Stimulated activated CD8-positive, alpha-beta memory T cell treated with anti-CD3 and anti-CD28 coated beads, Interleukin-12 subunit alpha, Interleukin-12 subunit beta, amount 100 ng/mL, for 1 hour (primary cell): ENCODE measurements at regions not wholly inside any gene's neighbourhood (a gene's known extent, or its start where the extent isn't known, plus 50 kb on each side); places are given as distances from the start of the nearest gene placed in this dataset.

Experiments used
- DNase-seq: peaks from one replicate; pipeline ENCODE4 v3.0.0-alpha.2; 2020; ENCODE audit warnings: low read depth

DNA sequence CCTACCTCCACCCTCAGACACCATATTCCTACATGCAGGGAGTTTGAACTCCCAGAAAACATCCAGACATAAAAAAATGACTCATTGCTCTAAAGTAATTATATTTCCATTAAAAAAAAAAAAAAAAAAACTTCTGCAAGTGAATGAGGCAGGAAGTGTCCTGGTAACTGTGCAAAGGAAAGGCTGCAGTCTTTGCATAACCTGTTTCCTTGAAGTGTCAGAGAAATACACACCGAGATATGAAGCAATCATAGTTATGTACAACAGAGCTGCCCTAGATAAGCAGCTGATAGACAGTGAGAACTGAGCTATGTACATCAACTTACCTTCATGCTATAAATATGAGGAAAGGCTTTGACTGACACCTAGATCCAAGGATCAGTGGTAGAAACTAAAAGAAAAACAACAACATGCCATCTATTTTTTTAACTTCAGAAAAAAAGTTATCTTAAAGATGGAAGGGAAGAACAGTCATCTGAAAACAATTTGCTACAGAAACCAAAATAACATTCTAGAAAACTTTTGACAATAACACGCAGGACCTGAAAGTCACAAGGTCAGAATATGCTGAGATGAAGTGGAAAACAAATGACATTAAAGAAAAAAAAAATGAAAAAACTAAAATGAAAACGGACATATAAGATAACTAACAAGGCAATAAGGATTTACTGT, 263.2 kb downstream of the SEC23A start:
- DNase-seq, result no peak

DNA sequence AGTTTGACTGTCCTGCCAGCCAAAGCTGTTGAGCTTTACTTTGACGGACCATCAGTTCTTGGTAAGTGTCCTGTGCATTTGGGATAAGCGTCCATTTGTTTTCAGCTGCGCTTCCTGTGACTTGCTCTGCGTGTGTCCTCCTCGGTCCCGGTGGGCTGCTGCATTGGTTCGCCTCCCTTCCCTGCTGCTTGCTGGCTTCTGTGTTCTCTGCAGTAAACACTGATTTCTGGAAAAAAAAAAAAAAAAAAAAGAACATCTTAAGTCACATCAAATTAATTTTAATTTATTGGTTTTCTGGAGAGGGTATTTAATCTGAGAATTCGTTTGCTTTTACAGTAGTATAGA, 264.1 kb downstream of the SEC23A start:
- no peak for DNase-seq

DNA sequence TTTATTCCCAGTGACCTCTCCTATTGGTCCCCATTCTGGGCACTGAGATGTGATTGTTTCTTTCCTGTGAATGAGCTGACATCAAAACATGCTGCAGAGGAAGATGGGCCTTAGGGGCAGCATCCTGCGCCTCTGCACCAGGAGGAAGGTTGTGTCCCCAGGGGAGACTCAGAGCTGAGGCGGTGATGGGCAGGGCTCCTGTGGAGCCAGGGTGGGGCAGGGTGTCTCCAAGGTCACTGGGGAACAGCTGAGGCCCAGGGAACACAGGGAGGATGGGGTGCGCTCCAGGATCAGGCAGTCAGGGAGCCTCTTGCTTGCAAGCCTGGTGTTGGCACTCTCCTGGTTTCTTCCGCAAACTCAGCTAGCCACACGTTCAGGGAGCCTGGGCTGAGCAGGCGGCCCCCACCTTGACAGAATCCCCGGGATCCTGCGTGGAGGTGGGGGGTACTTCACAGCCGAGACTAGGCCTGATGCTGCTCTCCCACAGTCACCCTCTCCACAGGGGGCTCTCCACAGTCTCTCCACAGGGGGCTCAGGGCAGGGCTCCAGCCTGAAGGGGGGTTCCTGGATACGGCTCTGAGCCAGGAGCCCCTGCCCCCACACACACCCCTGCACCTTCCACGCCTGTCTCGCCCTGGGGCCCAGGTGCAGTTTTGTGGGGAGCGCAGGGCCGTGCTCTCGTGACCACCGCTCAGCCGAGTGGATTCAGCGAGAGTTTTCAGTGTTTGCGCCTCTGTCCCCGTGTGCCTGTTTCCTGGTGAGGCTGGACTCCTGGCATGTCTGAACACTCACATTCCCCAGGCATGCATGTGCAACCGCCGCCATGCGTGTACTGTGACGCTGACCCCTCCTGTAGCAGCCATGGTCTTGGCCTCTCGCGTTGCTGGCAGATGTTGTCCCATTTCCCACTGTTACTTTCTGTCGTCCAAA, 264.7 kb downstream of the SEC23A start:
- no peak for DNase-seq

GRCh38 chr14:38837343-38838048, 265.5 kb downstream of the SEC23A start:
- DNase-seq, result no peak

- DNase-seq, result no peak
Measured at GRCh38 chr14:38836539-38836938, 266.5 kb downstream of the SEC23A start.

DNA sequence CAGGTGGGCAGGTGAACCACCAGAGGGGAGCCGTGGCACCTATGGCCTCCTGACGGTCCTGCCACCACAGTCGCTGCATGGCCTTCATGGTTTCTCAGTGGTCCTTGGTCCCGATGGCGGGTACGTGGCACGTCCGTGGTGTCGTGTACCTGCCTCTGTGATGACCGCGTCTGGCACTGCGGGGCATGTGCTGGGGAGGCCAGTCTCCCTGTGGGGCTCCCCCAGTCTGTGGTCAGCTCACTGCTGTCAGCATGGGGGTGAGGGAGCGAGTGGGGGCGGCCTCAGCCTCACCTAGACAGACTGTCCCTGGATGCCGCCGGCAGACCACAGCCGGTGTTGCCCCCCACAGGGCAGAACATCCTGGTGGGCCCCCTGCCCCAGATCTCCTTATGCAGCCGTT, 267.2 kb downstream of the SEC23A start:
- DNase-seq, result no peak

DNA sequence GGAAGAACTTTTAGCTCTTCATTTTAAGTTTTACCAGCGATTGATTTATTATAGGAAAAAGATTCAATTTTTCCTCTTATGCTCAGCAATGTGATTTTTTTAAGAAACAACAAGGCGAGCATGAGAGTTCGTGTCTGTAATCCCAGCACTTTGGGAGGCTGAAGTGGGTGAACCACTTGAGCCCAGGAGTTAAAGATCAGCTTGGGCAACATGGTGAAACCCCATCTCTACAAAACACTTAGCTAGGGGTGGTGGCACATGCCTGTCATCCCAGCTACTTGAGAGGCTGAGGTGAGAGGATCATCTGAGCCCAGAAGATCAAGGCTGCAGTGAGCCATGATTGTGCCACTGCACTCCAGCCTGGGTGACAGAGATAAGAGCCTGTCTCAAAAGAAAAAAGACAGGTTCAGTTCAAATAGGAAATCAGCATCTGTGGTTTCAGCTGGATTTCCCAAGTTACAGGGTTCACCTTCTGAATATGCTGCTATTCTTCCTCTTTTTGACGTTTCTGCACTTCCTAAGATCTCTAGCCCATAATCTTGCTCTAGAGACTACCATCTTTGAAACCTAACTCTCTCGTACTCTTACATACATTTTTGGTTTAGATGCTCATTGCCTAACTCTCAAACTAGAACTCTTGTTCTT, 274.7 kb downstream of the SEC23A start:
- DNase-seq, result no peak

DNA sequence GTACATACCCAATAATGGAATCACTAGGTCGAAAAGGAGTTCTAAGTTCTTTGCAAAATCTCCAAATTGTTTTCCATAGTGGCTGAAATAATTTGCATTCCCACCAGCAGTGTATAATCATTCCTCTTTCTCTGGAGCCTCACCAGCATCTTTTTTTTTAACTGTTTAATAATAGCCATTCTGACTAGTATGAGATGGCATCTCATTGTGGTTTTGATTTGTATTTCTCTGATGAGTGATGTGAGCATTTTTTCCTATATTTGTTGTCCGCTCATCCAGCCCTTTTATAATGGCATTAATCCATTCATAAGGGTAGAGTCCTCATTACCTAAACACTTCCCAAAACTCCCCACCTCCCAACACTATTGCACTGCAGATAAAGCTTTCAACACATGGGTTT, 278.3 kb downstream of the SEC23A start:
- no peak for DNase-seq

DNA sequence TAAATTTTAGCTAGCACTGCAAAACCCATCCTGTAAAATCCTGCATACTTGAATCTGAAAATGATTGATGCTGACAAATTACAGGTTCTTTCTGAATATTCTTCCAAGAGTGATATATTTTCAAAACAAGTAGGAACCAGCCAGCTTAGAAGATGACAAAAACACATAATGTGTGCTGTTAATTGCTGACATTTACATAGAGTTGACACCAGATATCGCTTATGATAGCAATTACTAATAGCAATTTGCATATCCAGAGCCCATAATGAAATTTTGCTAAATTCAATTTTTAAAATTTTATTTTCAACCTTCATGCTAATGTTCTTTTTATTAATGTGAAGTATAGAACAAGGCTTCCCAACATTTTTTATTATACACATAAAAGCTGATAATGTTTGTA, 284.5 kb downstream of the SEC23A start:
- DNase-seq, result no peak

DNA sequence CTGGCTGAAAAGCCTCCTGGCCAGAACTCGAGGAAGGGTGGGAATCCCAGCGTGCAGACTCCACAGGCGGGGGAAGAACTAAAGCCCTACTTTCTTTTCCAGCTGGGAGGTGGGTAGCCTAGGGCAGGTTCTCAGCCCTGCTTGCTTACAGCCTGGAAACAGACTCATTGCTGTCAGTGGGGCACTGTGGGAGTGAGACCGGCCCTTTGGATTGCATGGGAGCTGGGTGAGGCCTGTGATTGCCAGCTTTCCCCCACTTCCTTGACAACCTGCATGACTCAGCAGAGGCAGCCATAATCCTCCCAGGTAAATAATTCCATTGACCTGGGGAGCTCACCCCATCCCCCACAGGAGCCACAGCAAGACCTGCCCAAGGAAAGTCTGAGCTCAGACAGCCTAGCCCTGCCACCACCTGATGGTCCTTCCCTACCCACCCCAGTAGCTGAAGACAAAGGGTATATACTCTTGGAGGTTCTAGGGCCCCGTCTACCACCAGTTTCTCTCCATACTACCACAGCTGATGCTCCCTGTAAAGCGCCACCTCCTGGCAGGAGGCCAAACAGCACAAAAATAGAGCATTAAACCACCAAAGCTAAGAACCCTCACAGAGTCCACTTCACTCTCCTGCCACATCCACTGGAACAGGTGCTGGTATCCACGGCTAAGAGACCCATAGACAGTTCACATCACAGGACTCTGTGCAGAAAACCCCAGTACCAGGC, 294.1 kb downstream of the SEC23A start:
- DNase-seq, result no peak

DNA sequence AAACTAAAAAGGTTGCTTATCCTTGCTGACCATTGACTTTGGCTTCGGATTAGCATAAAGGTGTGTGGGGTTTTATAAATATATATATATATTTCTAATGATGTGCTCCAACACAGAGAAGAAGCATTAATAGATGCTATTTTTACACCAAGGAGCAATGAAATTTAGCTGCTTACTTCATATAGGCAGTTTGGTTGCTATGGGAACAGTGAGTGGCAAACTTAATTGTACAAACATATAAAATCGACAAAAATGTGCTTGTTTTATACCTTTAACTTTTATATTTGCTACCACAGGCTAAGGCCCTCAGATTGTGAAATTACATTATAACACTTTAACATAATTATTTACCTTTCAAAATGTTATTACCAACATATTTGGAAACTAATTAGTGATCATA, 303.4 kb downstream of the SEC23A start:
- no peak for DNase-seq

DNA sequence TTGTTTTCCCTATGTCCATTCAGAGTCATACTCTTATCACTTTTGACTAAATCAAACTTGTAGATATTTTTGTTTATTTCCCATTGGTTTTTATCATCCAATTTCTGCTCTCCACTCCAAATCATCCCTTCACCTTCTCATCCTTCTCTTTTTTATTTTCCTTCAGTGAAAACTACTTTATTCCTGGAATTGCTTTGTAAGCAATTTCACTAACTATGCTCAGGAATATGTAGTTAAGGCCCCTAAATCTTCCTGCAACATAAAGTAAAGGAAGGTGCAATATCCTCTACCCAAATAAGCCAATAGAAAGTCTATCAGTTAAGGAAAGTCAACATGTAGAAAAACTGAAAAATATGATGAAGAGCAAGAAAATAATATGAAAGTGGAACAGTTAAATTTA, 308.4 kb downstream of the SEC23A start:
- no peak for DNase-seq

- DNase-seq, result no peak
Measured at GRCh38 chr14:38791862-38792261, 311.2 kb downstream of the SEC23A start.

- no peak for DNase-seq
Measured at GRCh38 chr14:38790916-38791315, 312.1 kb downstream of the SEC23A start.

GRCh38 chr14:38789805-38790204, 313.2 kb downstream of the SEC23A start:
- DNase-seq, result no peak

DNA sequence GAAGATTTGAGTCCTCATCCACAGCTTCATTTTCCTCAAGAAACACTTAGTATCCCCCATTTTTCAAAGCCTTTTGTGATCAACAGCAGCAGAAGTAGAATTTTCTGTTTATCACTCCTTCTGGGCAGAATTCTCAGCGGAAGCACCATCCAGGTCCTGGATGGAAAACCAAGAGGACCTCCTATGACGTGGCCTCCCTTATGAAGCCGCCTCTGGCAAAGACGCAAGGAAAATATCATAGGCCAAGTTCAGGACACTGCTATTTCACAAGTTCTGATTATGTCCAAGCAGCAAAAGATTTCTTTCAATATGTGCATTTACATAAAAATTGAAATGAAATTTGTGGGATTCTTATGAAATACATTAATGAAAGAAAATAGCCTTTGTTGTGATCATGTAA, 315.0 kb downstream of the SEC23A start:
- DNase-seq, result no peak

DNA sequence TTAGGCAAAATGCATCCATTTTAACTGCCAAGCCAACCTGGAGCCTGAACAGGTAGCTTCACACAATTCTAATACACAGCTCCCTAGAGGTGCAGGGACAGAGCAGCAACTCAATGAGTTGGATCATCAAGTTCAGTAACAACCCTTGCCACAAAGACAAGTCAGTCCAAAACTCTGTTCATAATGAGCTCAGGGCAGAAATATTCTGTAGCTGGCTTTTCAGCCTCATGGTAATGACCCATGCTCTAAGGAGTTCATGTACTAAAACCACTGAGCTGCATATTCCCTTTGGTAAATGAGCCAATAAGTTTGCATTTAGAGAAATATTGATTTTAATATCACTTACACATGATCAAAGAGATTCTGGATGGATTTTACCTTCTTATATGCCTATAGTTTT, 316.1 kb downstream of the SEC23A start:
- no peak for DNase-seq

GRCh38 chr14:38777401-38777800, 325.6 kb downstream of the SEC23A start:
- no peak for DNase-seq

DNA sequence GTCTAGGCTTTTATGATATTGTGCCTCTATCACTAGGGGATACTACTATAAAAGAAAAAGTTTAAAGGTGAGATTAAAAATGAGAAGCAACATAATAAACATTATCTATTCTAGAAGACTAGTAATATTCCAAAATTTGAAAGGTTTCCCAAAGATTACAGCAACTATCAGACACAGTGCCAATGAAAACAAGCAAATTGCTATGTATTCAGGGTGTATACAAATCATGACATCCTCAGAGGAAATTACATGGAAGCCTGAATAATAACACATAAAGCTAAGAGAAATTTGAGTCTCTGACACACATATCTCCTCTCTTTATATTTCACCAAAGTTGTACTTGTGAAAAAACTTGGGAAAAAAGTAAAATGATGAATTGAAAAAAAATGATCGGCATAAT, 327.0 kb downstream of the SEC23A start:
- DNase-seq, result no peak

GRCh38 chr14:38774162-38774561, 328.9 kb downstream of the SEC23A start:
- DNase-seq, result no peak

DNA sequence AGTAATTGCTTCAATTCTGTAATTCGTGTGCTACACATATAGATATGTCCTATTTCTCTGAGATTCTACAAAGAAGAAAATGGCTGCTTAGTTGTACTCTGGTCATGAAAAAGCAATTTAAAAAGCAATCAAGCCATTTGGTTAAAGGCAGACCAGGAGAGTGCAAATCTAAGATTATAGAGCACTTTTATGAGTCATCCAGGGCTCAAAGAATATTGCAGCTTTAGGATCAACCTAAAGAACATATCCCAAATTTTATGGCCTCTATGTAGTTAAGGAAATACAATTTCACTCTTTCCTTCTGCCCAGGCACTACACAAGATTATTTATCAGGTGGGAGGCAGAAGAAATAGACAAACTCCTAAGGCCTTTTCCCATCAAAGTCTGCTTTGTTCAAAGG, 332.8 kb downstream of the SEC23A start:
- DNase-seq, result no peak

GRCh38 chr14:38762845-38763244, 340.2 kb downstream of the SEC23A start:
- no peak for DNase-seq
